GM23338 (cell line): ENCODE measurements at regions not wholly inside any gene's neighbourhood (a gene's known extent, or its start where the extent isn't known, plus 50 kb on each side); places are given as distances from the start of the nearest gene placed in this dataset.
"Not testable (repeated sequence)": the region's sequence is repeated elsewhere in the genome, so short reads cannot be mapped to it uniquely, and the experiment has no call there.

ENCODE experiments used
- ATAC-seq: fragments of 200-7000 bp; cut with Tn5 transposase; 3 replicates; pipeline ENCODE4 v1.9.1; 2020
- DNase-seq: peaks from one replicate; pipeline ENCODE4 v3.0.0-alpha.2; 2015; ENCODE audit warnings: low spot score
- H2AFZ ChIP-seq: fragments of 200-600 bp; sonication (generic); 2 replicates; pipeline ENCODE4 v1.8.0; 2016; ENCODE audit warnings: antibody characterized with exemption, mild to moderate bottlenecking, moderate library complexity
- H3F3A ChIP-seq: fragments of 200-600 bp; sonication (generic); replicated peaks from 2 replicates; pipeline ENCODE4 v1.8.0; 2017; ENCODE audit warnings: antibody characterized with exemption, mixed run types, low read depth
- H3K27ac ChIP-seq: fragments of 200-600 bp; sonication (generic); 2 replicates; pipeline ENCODE4 v1.6.1; 2016; ENCODE audit warnings: low read depth
- H3K27me3 ChIP-seq: fragments of 200-600 bp; sonication (generic); 2 replicates; pipeline ENCODE4 v1.8.0; 2016; ENCODE audit warnings: mild to moderate bottlenecking, mixed run types, moderate library complexity; ENCODE audit not compliant: insufficient read depth
- H3K36me3 ChIP-seq: fragments of 200-600 bp; sonication (generic); 2 replicates; pipeline ENCODE4 v1.8.0; 2016; ENCODE audit warnings: mild to moderate bottlenecking; ENCODE audit not compliant: insufficient read depth
- H3K4me1 ChIP-seq: fragments of 200-600 bp; sonication (generic); 2 replicates; pipeline ENCODE4 v1.8.0; 2016; ENCODE audit warnings: mild to moderate bottlenecking, moderate library complexity; ENCODE audit not compliant: insufficient read depth
- H3K4me2 ChIP-seq: fragments of 200-600 bp; sonication (generic); 2 replicates; pipeline ENCODE4 v1.7.1; 2017; ENCODE audit warnings: mixed run types
- H3K4me3 ChIP-seq: fragments of 200-600 bp; sonication (generic); 2 replicates; pipeline ENCODE4 v1.6.1; 2016; ENCODE audit warnings: mixed run types
- H3K79me2 ChIP-seq: fragments of 200-600 bp; sonication (generic); replicated peaks from 2 replicates; pipeline ENCODE4 v1.8.0; 2017; ENCODE audit warnings: mild to moderate bottlenecking; ENCODE audit not compliant: insufficient read depth
- H3K9me2 ChIP-seq: fragments of 200-600 bp; sonication (generic); 2 replicates; pipeline ENCODE4 v1.8.0; 2017; ENCODE audit not compliant: insufficient read depth
- H4K20me1 ChIP-seq: fragments of 200-600 bp; sonication (generic); replicated peaks from 2 replicates; pipeline ENCODE4 v1.8.0; 2017; ENCODE audit warnings: mild to moderate bottlenecking; ENCODE audit not compliant: insufficient read depth
- H3K27ac Mint-ChIP-seq: 2 replicates; pipeline ENCODE4 v1.8.0; 2020; ENCODE audit warnings: inconsistent platforms, mild to moderate bottlenecking, moderate library complexity, mixed read lengths
- H3K27me3 Mint-ChIP-seq: 3 replicates; pipeline ENCODE4 v1.8.0; 2022; ENCODE audit warnings: low read depth, mild to moderate bottlenecking, moderate library complexity, mixed read lengths, inconsistent platforms; ENCODE audit not compliant: insufficient read depth, poor library complexity
- H3K36me3 Mint-ChIP-seq: 3 replicates; pipeline ENCODE4 v1.8.0; 2021; ENCODE audit warnings: low read depth, mild to moderate bottlenecking, inconsistent platforms, moderate library complexity, mixed read lengths
- H3K4me1 Mint-ChIP-seq: 3 replicates; pipeline ENCODE4 v1.8.0; 2020; ENCODE audit warnings: mild to moderate bottlenecking, inconsistent platforms, mixed read lengths
- H3K4me3 Mint-ChIP-seq: 3 replicates; pipeline ENCODE4 v1.8.0; 2021; ENCODE audit warnings: moderate library complexity, mild to moderate bottlenecking, inconsistent platforms, mixed read lengths
- H3K9me3 Mint-ChIP-seq: 3 replicates; pipeline ENCODE4 v1.8.0; 2020; ENCODE audit warnings: moderate library complexity, mild to moderate bottlenecking, inconsistent platforms, mixed read lengths

DNA sequence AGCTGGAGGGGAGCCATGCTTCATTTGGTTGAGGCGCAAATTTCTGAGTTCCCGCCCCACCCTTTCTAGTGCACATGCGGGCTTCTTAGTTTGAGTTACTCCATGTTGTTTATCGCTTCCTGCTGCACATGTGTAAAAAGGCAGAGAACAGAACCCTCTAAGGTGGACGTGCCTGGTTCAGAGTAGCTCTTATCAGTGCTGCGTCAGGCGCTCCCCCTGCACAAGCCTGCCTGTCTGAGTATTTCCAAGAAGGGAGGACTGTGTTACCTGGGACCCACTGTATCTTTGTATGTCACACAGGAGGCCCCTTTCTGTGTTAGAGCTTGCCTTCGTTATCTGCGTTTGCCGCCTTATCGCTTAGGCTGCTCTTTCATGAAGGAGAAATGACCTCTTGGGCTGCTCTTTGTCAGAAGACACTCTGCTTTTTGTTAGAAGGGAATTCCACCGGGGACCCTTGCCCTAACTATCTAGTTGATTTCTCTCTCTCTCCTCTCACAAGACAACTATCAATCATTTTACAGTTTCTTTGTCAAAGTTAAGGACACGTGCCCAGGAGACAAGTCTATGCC lies 532.1 kb downstream of the TGIF2LX start:
- H3K27me3 Mint-ChIP-seq, H3K27me3 ChIP-seq, H3K4me2 ChIP-seq, DNase-seq, H3K4me1 Mint-ChIP-seq, H4K20me1 ChIP-seq, H3K9me2 ChIP-seq, H3K4me3 Mint-ChIP-seq, H3K27ac ChIP-seq, H2AFZ ChIP-seq, H3K27ac Mint-ChIP-seq, H3K36me3 ChIP-seq, H3K79me2 ChIP-seq, H3K4me1 ChIP-seq, H3F3A ChIP-seq, H3K9me3 Mint-ChIP-seq, ATAC-seq, H3K4me3 ChIP-seq, H3K36me3 Mint-ChIP-seq: not testable (repeated sequence)

DNA sequence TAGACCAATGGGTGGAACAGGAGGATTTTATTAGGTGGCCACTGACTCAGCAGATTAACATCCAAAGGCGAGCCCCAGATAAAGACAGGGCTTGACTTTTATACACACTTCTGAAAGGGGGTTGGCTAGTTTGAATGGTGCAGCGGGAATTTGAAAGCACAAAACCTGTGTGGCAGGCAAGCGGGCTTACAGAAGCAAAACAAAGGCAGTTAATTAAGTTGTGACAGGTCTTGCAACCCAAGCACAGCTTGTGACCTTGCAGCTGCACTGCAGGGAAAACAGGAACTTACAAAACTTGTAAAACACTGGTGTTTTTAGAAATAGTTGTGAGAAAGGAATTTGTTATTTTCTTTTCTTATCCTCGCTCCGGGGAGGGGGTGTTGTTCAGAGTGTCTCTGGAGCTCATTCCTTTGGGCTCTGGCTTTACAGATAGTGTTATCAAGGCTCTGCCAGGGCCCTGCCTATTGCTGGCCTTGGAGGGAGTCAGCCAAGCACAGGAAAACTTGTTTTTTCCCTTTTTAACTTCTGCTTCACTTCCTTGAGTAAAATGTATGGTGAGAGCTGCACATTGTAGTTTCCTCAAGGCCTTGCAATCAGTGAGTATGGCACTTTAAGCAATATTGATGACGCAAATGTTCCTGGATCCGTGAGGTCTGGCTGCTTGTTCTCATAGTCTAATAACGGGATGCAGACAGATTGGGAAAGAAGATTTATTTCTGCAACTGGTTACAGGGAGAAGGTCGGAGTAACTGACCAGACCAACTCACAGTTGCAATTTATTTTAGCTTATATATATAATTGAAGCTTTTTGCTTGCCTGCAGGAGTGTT lies 536.6 kb downstream of the TGIF2LX start:
- ATAC-seq, H2AFZ ChIP-seq, H3K4me3 ChIP-seq, H3K27me3 Mint-ChIP-seq, H3K4me1 ChIP-seq, H3K27me3 ChIP-seq, H3K36me3 Mint-ChIP-seq, H3K27ac Mint-ChIP-seq, H3K9me2 ChIP-seq, H3K4me2 ChIP-seq, H3K4me1 Mint-ChIP-seq, H3K9me3 Mint-ChIP-seq, H3K79me2 ChIP-seq, H3F3A ChIP-seq, H3K36me3 ChIP-seq, DNase-seq, H4K20me1 ChIP-seq, H3K4me3 Mint-ChIP-seq, H3K27ac ChIP-seq: not testable (repeated sequence)

DNA sequence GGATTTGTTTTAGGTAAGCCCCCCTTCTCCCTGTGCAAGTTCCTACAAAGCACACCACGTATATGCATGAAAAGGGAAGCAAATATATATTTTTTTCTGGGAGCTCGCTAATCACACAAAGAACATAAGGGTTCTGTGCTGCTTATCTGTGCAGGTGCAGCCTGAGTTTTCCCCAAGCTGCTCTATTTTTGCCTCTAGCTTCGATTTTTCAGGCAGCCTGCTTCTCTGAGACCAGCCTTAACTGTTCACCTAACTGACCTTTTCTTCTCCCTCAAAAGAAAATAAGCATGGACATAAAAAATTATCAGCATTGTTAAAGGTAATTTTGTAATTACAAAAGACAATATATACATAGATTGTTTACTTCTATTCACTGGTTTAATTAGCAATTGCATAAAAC lies 552.7 kb downstream of the TGIF2LX start:
- not testable (repeated sequence) for H3K4me3 Mint-ChIP-seq, H3K4me2 ChIP-seq, H3K36me3 Mint-ChIP-seq, H3K9me3 Mint-ChIP-seq, H3K9me2 ChIP-seq, H3K4me1 Mint-ChIP-seq, H3K36me3 ChIP-seq, DNase-seq, H3K27ac ChIP-seq, H3K27me3 ChIP-seq, H2AFZ ChIP-seq, H3K4me3 ChIP-seq, H4K20me1 ChIP-seq, H3K79me2 ChIP-seq, ATAC-seq, H3F3A ChIP-seq, H3K4me1 ChIP-seq, H3K27me3 Mint-ChIP-seq, H3K27ac Mint-ChIP-seq

DNA sequence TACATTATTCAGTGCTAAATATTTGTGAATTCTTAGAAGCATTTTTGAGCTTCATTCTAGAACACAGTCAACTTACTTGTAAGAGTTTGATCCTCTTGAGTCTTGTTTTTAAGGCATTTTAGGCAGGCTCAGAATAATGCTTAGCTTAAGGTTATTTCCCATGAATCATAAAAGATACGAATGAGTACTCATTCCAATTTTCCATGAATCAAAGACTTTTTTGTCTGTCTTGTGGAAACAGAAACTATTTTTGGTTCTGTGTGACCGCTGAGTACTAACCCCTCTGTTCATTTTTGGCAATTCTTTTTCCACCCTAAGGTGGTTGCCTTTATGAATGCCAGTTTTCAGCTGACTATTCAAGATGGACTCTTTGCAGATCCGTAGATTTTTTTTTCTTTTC lies 563.7 kb downstream of the TGIF2LX start:
- not testable (repeated sequence) for H3K9me3 Mint-ChIP-seq, H3K27ac Mint-ChIP-seq, H3K4me2 ChIP-seq, H3K4me3 ChIP-seq, H3K4me1 ChIP-seq, H3K79me2 ChIP-seq, DNase-seq, H3F3A ChIP-seq, H3K9me2 ChIP-seq, H3K27ac ChIP-seq, H4K20me1 ChIP-seq, H3K4me1 Mint-ChIP-seq, H3K36me3 ChIP-seq, ATAC-seq, H2AFZ ChIP-seq, H3K27me3 ChIP-seq, H3K36me3 Mint-ChIP-seq, H3K27me3 Mint-ChIP-seq, H3K4me3 Mint-ChIP-seq

DNA sequence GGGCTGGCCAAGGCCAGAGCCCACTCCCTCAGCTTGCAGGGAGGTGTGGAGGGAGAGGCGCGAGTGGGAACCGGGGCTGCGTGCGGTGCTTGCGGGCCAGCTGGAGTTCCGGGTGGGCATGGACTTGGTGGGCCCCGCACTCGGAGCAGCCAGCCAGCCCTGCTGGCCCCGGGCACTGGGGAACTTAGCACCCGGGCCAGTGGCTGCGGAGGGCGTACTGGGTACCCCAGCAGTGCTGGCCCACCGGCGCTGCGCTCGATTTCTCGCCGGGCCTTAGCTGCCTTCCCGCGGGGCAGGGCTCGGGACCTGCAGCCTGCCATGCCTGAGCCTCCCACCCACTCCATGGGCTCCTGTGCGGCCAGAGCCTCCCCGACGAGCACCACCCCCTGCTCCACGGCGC lies 599.6 kb downstream of the TGIF2LX start:
- not testable (repeated sequence) for H3K36me3 Mint-ChIP-seq, H3K4me3 Mint-ChIP-seq, H3K9me3 Mint-ChIP-seq

DNA sequence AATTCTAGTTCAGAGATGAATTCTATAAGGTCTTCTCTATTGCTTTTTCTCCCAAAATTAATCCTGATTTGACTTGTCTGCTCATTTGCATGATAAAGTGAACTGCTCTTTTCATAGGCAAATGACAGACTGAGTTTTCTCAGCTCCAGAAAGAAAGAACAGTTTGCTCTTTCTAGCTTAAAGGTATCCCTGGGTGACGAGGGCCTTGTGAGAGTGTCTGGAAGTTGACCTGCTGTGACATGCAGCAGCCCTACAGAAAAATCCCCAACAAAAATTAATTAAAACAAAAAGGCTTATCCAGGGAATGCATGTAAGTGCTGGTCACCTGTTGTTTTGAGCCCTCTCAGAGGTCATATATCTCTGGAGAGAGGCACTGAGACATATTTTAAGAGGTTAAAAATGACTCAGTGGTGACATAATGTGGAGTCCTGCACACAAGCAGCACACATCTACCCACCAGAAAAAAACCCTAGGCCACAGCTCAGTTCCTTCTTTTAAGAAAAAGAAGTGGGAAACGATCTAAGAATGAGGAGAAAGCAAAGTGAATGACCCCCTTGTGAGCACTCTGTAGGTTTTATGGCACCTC lies 602.8 kb downstream of the TGIF2LX start:
- not testable (repeated sequence) for H3K27ac Mint-ChIP-seq, DNase-seq, H3K4me1 ChIP-seq, H3K4me3 Mint-ChIP-seq, H3K4me3 ChIP-seq, H3K27me3 ChIP-seq, H3K9me2 ChIP-seq, H3K9me3 Mint-ChIP-seq, H3K36me3 Mint-ChIP-seq, H2AFZ ChIP-seq, H3K79me2 ChIP-seq, H3K4me1 Mint-ChIP-seq, H3F3A ChIP-seq, H4K20me1 ChIP-seq, H3K27me3 Mint-ChIP-seq, H3K4me2 ChIP-seq, H3K36me3 ChIP-seq
- ATAC-seq = peak; percentile 73
- H3K27ac ChIP-seq = peak overlapping the region; percentile 63; the same call in 1 of the 2 replicates

More for the DNA sequence above, 599.6 kb downstream of the TGIF2LX start:
- not testable (repeated sequence) for H2AFZ ChIP-seq, DNase-seq, H3K27me3 ChIP-seq, H3K4me3 ChIP-seq, H3F3A ChIP-seq, ATAC-seq, H3K27ac Mint-ChIP-seq, H3K79me2 ChIP-seq, H3K9me2 ChIP-seq, H3K4me1 Mint-ChIP-seq, H3K4me1 ChIP-seq, H3K27me3 Mint-ChIP-seq, H4K20me1 ChIP-seq, H3K36me3 ChIP-seq, H3K4me2 ChIP-seq, H3K27ac ChIP-seq
